HG02840 (cell line): ENCODE measurements at regions not wholly inside any gene's neighbourhood (a gene's known extent, or its start where the extent isn't known, plus 50 kb on each side); places are given as distances from the start of the nearest gene placed in this dataset.
A peak's percentile ranks its signal among the peaks of the same experiment; 100 is the strongest.

ENCODE experiments used
- ATAC-seq: cut with Tn5 transposase; IDR thresholded peaks from one replicate; pipeline ENCODE4 v1.9.1; 2021; ENCODE audit warnings: mild to moderate bottlenecking, moderate library complexity, moderate number of reproducible peaks; ENCODE audit not compliant: unreplicated experiment, low FRiP score

DNA sequence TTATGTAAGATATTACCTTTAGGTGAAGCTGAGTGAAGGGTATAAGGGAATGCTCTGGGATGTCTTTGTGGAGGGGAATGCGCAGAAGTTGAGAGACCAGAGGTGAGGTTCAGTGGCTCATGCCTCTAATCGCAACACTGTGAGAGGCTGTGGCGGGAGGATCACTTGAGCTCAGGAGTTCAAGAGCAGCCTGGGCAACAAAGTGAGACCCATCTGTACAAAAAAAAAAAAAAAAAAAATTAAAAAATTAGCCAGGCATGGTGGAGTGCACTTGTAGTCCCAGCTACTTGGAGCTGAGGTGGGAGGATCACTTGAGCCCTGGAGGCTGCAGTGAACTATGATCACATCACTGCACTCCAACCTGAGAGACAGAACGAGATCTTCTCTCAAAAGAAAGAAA, 57.3 kb upstream of the SP3 start:
- ATAC-seq: no peak

DNA sequence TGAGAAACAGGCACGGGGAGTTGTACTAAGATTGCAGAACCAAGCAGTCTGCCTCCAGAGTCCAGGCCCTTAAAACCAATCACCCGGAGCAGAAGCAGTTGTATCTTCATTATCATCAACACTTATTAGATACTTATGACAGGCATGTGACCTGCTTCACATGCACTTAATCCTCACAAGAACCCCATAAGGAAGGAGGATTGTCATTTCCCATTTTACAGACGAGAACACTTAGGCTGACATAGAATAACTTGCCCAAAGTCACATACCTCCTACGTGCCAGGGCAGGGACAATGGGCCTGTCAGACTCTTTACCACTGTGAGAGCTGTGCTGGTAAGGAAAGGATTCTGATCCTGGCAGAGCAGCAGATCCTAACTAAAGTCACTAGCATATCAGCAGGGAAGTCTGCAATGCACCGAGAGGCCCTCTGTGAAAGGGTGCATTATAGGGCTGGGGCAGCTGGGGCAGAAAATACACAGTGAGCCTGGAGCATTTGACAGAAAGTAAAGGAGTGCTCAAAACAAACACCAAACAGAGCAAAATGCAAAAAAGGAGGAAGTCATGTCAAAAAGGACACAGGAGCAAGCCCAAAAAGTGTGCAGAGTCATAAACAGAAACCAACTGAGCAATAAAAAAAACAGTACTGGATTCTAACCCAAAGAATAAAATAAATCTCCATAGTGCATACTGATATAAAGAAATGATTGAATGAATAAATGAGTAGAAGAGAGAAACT, 55.9 kb upstream of the SP3 start:
- ATAC-seq: peak; percentile 63

DNA sequence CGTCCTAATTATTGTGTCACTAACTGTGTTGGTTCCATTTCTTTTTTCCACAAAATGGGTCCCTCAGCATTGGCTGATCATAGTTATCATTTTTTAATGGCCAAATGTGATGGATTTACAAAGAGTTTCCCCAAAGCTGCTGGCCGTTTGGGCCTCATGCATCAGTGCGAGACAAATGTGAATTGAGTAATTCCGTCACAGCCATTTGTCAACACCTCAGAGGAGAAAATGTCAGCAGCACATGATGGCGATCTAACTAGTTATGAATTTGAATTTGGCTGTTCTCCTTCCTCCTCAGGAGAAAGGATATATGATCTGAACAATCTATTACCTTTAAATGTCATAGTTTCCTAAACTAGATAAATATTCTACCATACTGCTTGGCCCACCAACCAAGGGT, 54.9 kb upstream of the SP3 start:
- no peak for ATAC-seq

DNA sequence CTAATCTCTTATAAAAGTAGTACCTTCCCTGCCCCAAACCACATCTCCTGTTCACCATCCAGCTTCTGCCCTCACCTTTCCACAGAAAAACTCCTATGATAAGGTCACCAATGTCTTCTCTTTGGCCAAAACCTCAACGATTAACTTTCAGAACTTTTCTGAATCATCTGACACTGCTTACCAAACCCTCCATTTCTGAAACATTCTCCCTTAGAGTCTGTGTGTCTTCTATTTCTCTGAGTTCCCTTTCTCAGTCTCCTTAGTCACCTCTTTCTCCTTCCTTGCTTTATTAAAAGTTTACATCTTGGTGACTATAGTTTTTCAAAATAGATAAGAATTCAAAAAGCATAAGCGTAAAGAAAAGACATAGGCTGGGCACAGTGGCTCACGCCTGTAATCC, 51.3 kb upstream of the SP3 start:
- no peak for ATAC-seq

DNA sequence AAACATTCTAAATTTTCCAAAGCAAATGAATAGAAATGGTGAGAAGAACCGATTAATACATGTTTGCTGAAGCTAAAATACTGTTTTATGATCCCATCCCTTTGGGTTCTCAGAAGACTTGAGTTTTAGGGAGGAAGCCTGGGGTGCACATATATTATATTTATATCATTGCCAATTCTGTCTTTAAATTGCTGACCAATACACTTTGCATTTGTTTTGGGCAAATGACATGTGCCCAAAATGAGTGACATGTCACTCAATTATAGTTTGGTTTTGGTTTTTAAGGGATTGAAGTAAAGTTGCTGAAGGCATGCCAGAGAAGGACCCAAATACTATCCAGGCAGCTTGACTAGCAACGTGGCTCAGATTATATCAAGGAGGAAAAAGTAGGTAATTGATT, 50.3 kb upstream of the SP3 start:
- no peak for ATAC-seq
